KG1 (cell line): ENCODE measurements at regions not wholly inside any gene's neighbourhood (a gene's known extent, or its start where the extent isn't known, plus 50 kb on each side); places are given as distances from the start of the nearest gene placed in this dataset.
"Not testable (repeated sequence)": the region's sequence is repeated elsewhere in the genome, so short reads cannot be mapped to it uniquely, and the experiment has no call there.

ENCODE experiments used
- DNase-seq: peaks from one replicate; lab custom pipeline; 2025; lab: John Stamatoyannopoulos, UW

DNA sequence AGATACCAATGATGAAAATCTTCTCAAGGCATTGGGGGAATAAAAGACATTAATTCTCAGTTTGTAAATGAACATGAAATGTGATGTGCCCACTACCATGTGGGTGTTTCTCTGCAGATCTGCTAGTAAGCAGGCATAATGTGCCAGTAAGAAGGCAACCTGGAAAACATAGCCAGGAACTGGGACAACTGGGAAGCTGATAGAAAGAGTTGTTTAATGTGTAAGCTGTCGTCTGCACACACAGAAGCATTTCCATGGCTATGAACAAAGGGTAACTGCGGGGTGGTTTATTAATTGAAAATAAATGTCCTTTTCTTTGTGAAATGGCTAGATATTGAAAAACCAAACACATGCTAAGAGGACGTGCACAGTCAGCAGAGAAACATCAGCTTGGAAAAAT lies 52.0 kb downstream of the ZC3H11B start:
- no peak for DNase-seq

DNA sequence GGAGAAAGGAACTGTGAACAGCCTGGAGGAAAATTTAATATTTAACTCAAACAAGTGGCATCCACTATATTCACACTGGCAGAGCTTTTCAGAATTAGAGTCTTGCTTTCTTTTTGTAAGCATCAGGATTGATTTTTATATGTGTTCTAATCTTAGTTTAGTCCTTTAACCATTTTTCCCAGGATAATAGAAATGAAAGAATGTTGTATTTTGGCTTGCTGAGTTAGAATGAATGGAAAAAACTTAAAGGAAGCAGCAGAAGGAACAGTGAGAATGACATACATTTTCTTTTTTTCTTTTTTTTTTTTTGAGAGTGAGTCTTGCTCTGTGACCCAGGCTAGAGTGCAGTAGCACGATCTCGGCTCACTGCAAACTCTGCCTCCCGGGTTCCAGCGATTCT lies 53.0 kb downstream of the ZC3H11B start:
- DNase-seq: no peak

DNA sequence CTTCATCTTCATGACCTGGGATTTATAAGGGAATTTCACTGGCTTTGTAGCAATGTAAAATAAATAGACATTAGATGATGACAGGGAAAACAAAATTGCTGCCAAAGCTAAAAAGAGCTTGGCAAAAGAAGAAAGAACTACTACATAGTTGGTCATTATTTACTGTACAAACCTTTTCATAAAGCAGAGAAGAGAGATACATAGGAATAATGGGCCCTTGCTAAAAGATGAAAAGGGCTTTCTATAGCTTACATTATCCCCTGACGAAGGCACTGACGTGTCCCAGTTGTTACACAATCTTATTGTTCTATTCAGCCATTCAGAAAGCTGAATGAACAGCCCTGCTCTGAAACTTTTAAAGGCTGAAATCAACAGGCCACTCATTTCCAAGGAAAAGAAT lies 57.1 kb downstream of the ZC3H11B start:
- no peak for DNase-seq

DNA sequence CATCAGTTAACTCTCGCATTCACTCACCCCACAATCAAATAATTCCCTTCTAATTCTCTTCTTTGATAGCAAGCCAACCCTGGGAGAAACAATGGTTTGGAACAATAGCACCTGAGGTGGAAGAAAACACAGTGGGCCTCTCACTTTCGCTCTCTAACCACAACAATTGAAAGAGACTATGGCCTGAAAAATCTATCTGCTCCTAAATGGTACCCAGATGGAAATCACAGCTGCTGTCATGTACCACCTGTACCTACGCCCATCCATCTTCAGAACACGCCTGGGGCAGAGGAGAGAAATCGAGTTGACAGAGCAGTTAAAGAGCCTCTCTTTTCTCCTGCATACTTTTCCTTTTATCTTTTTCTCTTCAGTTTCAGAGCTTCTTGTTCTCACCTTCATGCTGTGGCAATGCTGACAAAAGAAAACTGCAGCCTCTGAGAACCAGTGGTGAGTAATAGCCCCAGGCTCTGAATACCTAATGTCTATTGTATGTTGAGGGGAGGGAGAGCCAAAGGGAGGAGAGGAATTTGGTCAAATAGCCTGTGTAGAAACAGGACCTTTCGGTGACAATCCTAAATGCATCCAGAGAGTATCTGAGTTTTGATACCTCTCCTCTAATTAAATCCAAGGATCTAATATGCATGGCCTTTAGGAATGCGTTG lies 57.7 kb downstream of the ZC3H11B start:
- no peak for DNase-seq

DNA sequence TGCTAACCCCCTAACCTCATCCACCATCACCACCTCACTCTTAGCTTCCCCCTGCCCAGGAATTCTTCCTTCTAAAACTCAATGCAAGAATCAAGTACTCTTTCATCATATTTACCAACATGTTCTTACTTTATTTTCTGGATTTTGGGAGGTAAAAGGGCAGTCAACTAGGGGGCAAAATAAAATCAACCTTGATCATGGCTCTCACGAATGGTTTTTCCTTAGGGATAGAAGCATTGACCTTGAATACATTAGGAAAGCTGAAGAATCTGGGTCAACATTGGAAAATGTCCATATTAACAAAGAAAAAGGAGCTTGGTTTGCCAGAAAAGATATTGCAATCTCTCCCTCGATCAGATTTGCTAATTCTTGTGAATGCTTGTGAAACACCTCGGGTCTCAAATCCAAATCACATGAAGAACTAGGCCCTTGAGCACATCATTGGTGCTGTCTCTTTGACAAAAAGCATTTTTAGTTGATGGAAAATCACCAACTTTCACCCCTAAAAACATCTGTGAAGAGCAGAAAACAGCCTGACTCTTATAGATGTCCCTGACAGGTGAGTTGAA lies 58.9 kb downstream of the ZC3H11B start:
- DNase-seq: no peak

DNA sequence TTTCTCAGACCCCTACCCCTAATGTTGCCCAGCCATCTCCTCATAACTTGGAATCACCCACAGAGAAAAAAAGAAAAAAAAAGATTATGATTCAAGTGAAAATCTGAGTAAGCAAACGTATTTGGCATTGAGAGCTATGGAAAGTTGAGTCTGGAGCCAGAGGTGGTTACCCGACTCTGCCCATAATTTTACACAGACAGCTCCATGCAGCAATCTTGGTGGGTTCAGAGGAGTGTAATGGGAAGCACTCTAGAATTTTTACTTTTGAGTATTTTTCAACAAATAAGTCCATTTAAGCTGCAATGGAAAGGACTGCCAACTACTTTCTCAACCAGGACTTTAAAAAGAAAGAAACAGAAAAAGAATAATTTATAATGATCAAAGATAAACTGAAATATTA lies 62.7 kb downstream of the ZC3H11B start:
- no peak for DNase-seq

DNA sequence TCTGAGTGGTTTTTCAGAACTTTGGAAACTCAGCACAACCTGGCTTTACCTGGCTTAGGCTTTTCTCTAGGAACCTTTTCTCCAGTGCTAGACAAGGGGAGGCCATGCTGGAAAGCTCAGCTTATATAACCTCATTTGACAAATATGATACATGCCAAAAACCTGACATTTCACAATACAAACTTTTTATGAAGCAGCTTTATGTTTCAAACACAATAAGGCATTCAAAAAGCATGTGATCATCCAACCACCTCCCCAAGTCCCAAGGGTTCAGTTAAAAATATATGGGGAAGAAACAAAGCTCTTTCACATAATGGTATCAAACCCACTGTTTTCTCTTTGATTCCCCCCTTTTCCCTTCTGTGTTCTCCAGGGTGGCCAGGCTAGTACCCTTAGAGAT lies 63.7 kb downstream of the ZC3H11B start:
- no peak for DNase-seq

DNA sequence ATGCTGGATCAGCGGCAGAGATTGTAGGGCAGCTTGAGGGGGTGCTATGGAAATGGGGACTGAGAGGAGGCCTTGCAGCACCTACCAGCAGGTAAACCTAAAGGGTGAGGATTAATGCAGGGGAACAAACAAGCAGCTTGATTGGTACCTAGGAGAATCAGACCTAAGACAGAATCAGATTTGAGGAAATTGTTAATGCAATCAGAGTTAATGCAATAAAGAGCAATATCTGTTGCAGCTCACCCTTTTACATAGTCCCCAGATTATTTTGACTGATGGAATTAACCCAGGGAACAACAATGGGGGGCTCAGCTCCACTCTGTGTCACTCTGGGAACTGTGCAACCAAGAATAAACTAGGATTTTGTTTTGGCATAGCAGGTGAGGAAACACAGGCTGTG lies 64.5 kb downstream of the ZC3H11B start:
- no peak for DNase-seq

DNA sequence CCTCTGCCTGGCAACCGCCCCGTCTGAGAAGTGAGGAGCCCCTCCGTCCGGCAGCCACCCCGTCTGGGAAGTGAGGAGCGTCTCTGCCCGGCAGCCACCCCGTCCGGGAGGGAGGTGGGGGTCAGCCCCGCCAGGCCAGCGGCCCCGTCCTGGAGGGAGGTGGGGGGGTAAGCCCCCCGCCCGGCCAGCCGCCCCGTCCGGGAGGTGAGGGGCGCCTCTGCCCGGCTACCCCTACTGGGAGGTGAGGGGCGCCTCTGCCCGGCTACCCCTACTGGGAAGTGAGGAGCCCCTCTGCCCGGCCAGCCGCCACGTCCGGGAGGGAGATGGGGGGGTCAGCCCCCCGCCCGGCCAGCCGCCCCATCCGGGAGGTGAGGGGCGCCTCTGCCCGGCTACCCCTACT lies 67.1 kb downstream of the ZC3H11B start:
- DNase-seq: not testable (repeated sequence)

DNA sequence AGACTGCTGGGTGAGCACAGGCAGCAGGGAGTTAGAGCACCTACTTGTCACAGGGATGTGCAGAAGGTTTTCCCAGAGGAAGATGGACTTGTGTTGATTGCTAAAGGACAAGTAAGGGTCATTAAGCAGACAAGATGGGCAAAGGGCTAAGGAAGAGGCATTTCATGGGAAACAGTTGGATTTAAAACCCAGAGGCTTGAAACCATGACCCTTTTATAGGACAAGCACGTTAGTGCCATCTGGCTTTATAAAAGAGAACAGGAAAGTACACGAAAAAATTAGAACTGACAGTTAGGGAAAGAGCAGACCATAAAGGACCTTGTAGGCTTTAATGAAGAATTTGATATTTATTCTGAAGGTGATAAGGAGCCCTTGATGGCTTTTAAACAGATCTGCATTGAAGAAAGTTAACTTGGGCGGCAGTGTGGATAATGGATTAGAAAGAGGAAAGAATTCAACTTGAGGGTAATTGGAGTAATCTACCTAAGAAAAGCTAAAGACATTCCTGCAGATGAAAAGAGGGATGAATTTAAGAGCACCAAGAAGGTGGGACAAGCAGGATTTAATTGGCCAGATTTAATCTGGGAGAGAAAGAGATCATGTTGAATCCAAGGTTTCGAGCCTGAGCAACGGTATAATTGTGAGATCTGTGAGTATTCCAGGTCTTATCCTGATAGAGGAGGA lies 68.6 kb downstream of the ZC3H11B start:
- DNase-seq: no peak

DNA sequence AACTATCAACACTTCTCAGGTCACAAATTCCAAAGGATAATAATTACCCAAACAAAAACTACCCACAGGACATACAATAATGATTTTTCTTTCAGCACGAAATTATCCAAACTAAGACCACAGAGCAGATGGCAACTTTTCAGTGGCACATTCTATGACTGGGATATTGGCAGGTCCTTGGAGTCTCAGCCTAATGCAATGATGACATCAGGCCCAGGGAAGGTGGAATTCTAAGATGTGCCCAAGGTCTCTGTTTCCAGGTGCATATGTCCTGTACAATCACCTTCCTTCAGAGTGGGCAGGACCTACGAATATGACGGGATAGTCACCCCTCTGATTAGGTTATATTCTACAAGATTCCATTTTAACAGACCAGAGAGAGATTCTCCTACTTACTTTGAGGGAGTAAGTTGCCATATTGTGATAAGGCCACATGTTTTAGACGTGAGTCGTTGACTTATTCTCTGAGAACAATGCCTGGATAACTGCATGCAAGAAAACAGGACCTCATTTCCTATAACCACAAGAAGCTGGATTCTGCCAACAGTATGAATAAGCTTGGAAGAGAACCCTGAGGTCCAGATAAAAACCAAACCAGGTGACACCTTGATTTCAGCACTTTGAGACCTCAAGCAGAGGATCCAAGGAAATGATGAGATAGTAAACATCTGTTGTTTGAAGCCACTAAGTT lies 69.9 kb downstream of the ZC3H11B start:
- no peak for DNase-seq

DNA sequence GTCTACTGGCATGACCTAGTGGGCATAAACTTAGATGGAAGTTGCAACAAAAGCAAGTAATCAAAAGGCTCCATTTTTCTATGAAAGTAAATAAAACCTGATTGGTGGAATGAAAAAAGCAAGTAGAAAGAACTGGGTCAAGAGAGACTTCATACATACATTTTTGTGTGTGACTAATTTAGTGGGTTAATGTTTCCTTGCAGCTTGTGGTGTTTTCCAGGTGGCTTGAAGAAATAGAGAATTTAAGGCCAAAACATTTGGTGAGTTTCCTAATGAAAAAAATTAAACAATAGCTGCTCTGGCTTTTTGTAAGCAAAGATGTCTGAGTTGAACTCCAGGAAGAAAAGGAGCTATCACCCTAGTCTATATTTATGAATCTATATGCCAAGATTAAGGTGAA lies 71.0 kb downstream of the ZC3H11B start:
- DNase-seq: no peak

DNA sequence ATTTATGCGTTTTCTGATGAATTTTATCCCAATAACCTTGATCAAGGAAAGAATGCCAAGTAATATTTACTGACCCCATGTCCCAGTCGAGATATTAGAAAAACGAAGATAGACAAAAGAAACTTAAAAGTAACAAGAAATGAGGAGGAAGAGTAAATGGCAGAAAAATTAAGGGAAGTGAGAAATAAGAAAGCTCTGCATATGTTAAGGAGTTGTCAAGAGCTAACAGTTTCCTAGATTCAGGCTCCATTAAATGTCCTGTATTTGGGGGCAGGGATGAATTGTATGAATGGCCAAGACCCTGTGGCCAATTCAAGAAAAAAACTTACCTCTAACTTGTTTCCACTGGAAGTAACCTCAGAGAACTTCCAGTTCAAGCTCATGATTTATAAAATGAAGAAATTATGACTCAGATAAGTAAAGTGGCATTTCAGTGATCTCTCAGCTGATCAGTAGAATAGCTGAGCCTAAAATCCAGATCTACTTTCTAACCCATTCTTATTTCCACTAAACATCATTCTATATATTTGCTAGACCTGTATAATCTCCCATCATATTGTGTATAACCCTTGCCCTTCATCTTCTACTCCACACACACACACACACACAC lies 73.2 kb downstream of the ZC3H11B start:
- DNase-seq: no peak

DNA sequence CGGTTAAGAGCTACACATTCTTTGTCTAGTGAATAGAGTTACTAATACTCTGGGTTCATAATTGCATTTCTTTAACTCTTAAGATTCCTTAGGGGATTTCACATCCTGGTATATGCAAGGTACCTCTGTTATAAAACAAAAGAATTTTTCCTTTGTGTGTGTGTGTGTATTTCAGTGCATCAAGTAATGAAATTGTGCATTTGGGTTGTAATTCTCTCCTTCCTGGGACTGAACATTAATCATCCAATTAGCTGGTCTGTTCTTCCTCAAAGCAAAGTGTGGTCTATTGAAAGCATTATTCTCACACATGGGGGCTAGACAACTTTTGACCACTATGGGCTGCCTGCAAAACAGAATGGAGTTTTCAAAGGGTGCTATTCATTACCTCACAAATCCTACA lies 74.0 kb downstream of the ZC3H11B start:
- DNase-seq: no peak

DNA sequence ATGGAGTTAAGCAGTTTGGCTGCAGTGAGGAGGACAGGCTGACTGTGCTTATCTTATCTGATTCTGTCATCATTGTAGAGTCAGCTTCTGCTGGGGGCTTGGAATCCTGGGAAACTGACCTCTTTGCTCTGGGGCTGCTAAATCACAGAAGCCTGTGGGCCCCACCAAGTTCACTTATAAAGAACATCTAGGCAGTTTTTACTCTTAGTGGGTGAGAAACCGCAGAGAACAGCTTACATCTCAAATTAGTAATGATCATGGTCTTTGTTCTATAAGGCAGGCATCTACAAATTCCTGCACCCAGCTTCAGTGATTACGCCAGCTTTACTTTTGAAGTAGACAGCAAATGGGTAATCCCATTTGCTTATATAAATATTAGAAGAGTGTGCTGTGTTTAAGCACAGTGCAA lies 75.7 kb downstream of the ZC3H11B start:
- DNase-seq: no peak

DNA sequence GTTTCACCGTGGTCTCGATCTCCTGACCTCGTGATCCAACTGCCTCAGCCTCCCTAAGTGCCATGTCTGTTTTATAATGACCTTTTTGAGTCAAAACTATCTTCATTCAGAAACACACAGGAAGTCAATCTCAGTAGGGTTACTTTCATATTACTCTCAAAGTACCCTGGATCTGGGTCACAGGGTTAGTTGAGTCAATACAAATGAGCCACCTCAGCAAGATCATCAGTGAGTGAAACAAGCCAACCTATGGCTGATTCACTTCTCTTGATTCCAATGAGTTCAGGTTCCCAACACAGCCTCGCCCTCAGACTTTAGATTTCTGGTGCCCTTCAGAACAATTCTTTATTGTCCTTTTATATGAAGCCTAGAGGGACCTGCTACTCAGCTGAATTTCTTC lies 76.9 kb downstream of the ZC3H11B start:
- no peak for DNase-seq

DNA sequence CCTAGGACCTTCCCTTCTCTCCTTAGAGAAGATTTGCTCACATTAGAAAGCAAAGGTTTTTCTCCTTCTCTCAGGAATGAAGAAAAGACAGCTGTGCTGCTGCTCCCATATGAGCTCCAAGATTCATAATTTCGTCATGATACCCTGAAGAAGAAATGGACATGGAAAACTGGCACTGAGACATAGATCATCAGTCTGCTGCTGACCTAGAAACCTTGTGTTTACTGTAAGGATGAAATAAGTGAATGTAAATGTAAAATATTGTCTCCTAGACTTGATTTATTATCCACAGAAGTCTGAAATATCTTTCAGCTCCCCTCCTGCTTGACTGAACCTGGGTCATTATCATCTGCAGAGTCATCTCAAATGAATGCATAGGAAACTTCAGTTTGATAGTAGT lies 77.9 kb downstream of the ZC3H11B start:
- DNase-seq: no peak

DNA sequence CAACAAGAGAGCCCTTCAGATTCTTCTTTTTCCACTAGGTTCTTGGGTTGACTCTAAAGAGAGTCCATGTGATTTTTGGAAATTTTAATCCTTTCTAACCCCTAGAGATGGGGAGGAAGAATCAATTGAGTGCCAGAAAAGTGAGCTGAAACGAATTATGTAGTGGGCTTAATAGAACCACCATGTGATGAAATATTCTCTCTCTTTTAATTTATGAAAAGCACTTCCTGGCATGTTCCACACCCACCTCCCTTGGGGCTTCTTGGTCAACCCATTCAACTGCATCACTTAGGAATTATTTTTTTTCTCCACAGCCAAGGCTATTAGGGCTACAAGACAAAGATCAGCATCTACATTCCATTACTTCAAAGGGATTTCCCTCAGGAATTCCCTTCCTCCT lies 79.6 kb downstream of the ZC3H11B start:
- DNase-seq: no peak

DNA sequence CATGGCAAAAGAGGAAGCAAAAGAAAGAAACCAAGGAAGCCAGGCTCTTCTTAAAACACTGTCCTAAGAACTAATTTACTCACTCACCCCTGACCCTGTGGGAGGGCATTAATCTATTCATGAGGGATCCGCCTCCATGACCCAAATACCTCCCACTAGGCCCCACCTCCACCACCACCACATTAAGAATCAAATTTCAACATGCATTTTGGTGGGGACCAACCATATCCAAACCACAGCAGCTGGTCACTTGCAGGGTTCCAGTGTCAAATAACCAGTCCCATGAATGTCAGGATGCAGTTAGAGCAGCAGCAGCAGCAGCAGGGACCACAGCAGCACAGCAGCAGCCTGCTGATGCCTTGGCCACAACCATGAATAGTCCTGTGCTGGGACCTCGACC lies 83.8 kb downstream of the ZC3H11B start:
- DNase-seq: no peak

DNA sequence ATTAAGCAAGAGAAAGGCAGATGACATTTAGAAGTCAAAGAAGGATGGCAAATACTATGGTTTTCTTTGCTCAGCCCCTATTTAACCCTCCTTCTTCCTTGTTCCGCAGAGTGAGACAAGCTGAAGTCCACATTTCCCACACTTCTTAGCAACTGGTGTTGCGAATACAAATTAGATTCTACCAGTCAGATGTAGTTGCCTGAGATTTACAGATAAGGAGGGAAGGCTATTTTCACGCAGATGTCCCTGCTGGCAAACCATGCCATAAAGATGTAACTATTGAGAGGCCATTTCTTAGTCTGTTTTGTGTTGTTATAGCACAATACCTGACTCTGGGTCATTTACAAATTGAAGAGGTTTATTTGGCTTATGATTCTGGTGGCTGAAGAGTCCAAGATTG lies 84.3 kb downstream of the ZC3H11B start:
- DNase-seq: no peak

DNA sequence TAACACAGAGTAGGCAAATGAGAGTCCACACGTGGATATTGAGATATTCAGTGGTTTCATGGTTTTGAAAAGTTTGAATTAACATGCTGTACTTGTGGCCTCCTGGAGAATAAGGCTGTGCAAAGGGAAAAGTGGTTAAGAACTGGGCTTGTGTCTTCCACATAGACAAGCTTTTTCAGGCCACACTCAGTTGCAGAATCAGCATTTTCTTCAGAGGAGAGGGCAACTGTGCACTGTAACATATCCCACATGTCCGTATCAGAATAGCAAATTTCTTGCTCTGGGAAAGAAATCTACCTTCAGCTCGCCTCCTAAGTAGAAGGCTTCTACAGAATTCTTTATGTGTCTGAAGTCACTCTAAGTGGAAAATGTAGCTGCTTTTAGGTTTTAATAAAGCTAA lies 84.9 kb downstream of the ZC3H11B start:
- DNase-seq: no peak

DNA sequence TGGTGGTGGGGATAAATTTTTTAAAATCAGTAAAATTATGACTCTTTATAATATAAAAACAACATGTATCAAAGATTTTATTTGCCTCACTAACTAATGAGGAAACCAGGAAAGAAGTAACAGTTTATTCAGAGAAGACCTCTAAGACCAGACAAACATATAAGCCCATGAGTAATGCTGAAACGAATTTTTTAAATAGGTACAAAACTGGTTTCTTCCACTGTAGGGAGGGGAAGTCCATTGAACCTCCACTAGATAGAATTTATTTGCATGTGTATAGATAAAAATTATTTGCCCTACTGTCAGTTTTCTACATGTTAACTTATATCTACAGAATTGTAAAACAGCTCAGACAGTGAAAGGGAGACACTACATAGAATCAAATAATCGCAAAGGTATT lies 86.8 kb downstream of the ZC3H11B start:
- DNase-seq: no peak

DNA sequence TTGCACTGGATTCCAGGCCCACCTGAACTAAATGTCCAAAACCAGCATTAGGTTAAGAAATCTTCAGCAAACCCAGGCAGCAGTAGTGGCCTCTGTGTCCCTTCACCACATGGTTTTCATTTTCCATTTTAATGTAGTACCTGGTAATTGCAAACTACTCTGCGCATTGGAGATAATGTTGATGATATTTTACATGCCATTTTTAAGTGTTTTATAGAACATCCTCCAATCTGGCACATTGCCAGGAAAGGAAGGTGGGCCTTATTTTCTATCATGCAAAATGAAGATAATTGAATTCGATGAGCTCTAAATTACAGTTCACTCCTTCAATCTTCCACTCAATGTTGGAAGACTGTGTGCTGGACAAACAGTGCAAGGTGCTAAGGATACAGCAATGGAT lies 89.5 kb downstream of the ZC3H11B start:
- DNase-seq: no peak
